Activated naive CD4-positive, alpha-beta T cell treated with anti-CD3 and anti-CD28 coated beads, Interleukin-2, amount 50 U/mL, for 24 hours (primary cell): ENCODE measurements at regions not wholly inside any gene's neighbourhood (a gene's known extent, or its start where the extent isn't known, plus 50 kb on each side); places are given as distances from the start of the nearest gene placed in this dataset.

Source experiments
- H3K27ac Mint-ChIP-seq: one replicate; pipeline ENCODE4 v1.8.0; 2021; ENCODE audit warnings: mild to moderate bottlenecking, mixed read lengths
- H3K27me3 Mint-ChIP-seq: one replicate; pipeline ENCODE4 v1.8.0; 2021; ENCODE audit warnings: mixed read lengths
- H3K36me3 Mint-ChIP-seq: one replicate; pipeline ENCODE4 v1.8.0; 2021; ENCODE audit warnings: mixed read lengths
- H3K4me1 Mint-ChIP-seq: one replicate; pipeline ENCODE4 v1.8.0; 2021; ENCODE audit warnings: mixed read lengths
- H3K4me3 Mint-ChIP-seq: one replicate; pipeline ENCODE4 v1.8.0; 2021; ENCODE audit warnings: mild to moderate bottlenecking, mixed read lengths
- H3K9me3 Mint-ChIP-seq: one replicate; pipeline ENCODE4 v1.8.0; 2021; ENCODE audit warnings: mixed read lengths

GRCh38 chr15:35858707-35859106 is 312.7 kb upstream of the DPH6 start:
- Mint-ChIP-seq H3K4me3 (no peak overlapping the region), H3K27ac (no peak overlapping the region), H3K9me3 (no peaks in the 10 kb centered on the region), H3K36me3 (no peaks in the 10 kb centered on the region), H3K27me3 (peaks cover 1% of the 10 kb centered on the region), H3K4me1 (no peaks in the 10 kb centered on the region)

- Mint-ChIP-seq H3K9me3 (no peaks in the 10 kb centered on the region), H3K4me1 (no peaks in the 10 kb centered on the region), H3K4me3 (no peak overlapping the region), H3K27me3 (peaks cover 4% of the 10 kb centered on the region), H3K27ac (no peak overlapping the region), H3K36me3 (no peaks in the 10 kb centered on the region)
Measured at GRCh38 chr15:35863655-35864054, 317.7 kb upstream of the DPH6 start.

- Mint-ChIP-seq H3K27me3 (peaks cover 8% of the 10 kb centered on the region), H3K4me3 (no peak overlapping the region)
Measured at GRCh38 chr15:35867356-35867755, 321.4 kb upstream of the DPH6 start.

DNA sequence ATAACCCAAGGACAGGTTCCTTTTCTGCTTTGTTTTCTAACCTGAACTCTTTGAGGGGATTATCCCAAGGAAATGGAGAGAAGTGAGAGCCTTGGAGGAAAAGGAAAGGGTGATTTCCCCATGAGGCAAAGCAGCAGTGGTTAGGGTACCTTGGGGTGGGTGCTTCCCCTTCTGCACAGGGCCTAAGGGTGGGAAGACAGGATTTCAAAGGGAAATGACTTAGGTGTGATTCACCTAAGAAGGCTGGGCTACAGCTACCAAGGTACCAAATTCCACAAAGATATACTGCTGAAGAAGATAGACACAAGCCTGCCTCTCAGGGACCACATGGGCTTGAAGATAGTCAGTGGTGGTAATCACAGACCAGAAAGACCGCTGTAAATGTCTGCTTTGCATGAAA is 325.3 kb upstream of the DPH6 start:
- no peaks in the 10 kb centered on the region for H3K36me3 Mint-ChIP-seq

More at GRCh38 chr15:35867356-35867755, 321.4 kb upstream of the DPH6 start:
- H3K36me3 Mint-ChIP-seq, result no peaks in the 10 kb centered on the region
- no peaks in the 10 kb centered on the region for H3K9me3 Mint-ChIP-seq
- H3K27ac Mint-ChIP-seq, result no peak overlapping the region
- H3K4me1 Mint-ChIP-seq, result no peaks in the 10 kb centered on the region

DNA sequence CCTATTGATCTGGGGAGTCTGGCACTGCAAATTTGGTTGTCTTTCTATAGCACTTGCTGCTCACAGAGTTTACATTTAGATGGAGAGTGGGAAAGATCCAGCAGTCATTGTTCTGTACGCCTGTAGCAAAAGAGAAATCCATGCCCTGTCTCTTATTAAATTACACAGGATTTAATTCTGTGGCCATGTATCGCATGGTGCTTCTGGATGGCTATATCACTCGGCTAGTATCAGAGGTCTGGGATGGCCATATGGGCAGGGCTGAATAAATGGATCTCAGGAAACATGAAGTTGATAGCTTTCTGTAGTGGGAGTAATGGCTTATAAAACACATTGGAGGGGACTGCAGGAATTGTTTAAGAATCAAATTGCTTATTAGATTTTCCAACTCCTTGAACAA is 325.8 kb upstream of the DPH6 start:
- no peaks in the 10 kb centered on the region for H3K4me1 Mint-ChIP-seq
- no peaks in the 10 kb centered on the region for H3K36me3 Mint-ChIP-seq
- peaks cover 6% of the 10 kb centered on the region for H3K27me3 Mint-ChIP-seq
- H3K9me3 Mint-ChIP-seq, result no peaks in the 10 kb centered on the region
- no peak overlapping the region for H3K4me3 Mint-ChIP-seq
- no peak overlapping the region for H3K27ac Mint-ChIP-seq

More for the DNA sequence above, 325.3 kb upstream of the DPH6 start:
- Mint-ChIP-seq H3K4me1 (no peaks in the 10 kb centered on the region), H3K27ac (no peak overlapping the region), H3K4me3 (no peak overlapping the region), H3K9me3 (no peaks in the 10 kb centered on the region), H3K27me3 (peaks cover 6% of the 10 kb centered on the region)

DNA sequence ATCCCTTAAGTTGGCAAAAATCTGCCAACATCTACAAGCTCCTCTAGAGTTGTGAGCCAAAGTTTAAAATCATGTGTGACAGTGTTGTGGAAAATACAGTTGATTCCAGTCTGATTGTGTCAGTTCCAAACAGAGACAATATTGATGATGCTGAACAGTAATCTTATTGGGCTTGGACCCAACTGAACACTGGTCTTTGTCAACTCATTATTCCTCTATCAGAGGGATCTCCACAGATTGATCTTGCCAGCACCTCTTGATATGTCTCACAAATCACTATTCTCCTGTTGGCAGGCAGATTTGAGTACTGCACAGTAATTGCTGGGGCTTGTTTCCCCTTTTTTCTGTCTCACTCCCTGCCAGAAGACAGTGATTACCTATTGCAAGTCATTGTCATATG is 326.6 kb upstream of the DPH6 start:
- no peaks in the 10 kb centered on the region for H3K4me1 Mint-ChIP-seq
- H3K9me3 Mint-ChIP-seq, result no peaks in the 10 kb centered on the region
- no peaks in the 10 kb centered on the region for H3K36me3 Mint-ChIP-seq
- H3K27me3 Mint-ChIP-seq, result peaks cover 7% of the 10 kb centered on the region
- no peak overlapping the region for H3K27ac Mint-ChIP-seq
- no peak overlapping the region for H3K4me3 Mint-ChIP-seq

DNA sequence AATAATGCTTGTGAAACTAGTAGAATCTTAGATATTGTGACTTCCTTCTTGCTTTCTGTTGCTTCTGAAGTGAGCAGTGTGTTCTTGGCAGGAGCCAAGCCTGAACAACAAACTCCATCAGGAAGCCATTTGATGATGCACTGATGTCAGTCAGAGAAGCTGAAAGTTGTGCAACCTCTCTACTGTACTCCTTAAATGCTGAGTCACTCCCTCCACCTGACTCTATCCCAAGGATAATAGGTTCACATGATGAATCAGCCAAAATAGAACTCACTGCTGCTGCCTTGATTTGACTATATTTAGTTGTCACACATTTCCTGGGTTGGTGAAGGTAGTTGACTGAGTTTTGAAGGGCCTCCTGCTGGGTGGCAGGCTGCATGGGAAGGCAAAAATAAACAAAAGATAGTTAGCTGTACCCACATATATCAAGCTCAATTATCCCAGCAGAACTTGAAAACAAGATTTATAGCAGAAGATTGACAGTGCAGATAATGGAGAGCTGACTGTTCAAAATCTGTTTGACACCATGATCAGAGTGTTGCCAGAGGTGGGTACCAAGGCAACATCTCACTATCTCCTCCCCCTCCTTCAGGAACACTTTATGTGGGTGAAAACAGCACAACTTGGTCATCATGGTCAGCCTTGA is 328.4 kb upstream of the DPH6 start:
- H3K4me1 Mint-ChIP-seq, result no peaks in the 10 kb centered on the region
- no peaks in the 10 kb centered on the region for H3K9me3 Mint-ChIP-seq
- H3K27me3 Mint-ChIP-seq, result peaks cover 5% of the 10 kb centered on the region
- no peaks in the 10 kb centered on the region for H3K36me3 Mint-ChIP-seq
- H3K4me3 Mint-ChIP-seq, result no peak overlapping the region
- H3K27ac Mint-ChIP-seq, result no peak overlapping the region

- Mint-ChIP-seq H3K27ac (no peak overlapping the region), H3K4me1 (no peaks in the 10 kb centered on the region), H3K27me3 (peaks cover 1% of the 10 kb centered on the region), H3K9me3 (no peaks in the 10 kb centered on the region), H3K4me3 (no peak overlapping the region), H3K36me3 (no peaks in the 10 kb centered on the region)
Measured at GRCh38 chr15:35876762-35877161, 330.8 kb upstream of the DPH6 start.

DNA sequence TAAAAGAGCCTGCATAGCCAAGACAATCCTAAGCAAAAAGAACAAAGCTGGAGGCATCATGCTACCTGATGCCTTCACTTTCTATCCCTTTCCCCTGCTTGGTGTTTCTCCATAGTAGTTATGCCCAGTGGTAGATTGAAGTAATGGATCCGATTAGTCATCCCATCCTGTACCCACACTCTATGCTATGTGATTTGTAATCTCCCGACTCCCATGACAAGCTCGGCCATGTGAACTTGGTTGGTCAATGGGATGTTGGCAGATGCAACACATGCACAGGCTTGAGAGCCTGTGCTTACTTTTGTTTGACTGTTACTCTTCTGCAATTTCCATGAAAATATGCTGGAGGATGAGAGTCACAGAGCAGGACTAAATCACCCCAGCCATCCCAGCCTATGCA is 334.9 kb upstream of the DPH6 start:
- Mint-ChIP-seq H3K4me1 (no peaks in the 10 kb centered on the region), H3K27me3 (peaks cover 1% of the 10 kb centered on the region), H3K4me3 (no peak overlapping the region), H3K36me3 (no peaks in the 10 kb centered on the region), H3K9me3 (no peaks in the 10 kb centered on the region), H3K27ac (no peak overlapping the region)

GRCh38 chr15:35885870-35886269 is 339.9 kb upstream of the DPH6 start:
- Mint-ChIP-seq H3K27me3 (no peaks in the 10 kb centered on the region), H3K36me3 (no peaks in the 10 kb centered on the region), H3K4me1 (no peaks in the 10 kb centered on the region), H3K27ac (no peak overlapping the region), H3K4me3 (no peak overlapping the region), H3K9me3 (no peaks in the 10 kb centered on the region)

DNA sequence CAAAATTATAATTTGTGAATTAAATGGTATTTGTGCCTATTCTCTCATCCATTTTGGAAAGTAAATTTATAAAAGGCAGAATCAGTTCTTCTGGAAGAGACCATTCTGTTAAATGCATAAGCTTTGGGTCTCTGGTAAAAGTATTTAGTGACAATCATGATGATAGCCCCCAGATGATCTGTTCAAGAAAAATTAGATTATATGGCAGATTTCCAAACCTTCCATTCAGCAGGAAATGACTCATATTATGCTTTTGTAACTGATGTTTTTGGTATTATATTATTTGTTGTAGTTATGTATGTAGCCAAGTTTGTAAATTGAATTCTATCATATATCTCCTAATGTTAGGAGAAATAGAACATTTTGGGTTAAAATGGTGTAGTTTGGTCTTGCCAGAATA is 340.8 kb upstream of the DPH6 start:
- H3K27ac Mint-ChIP-seq, result no peak overlapping the region
- H3K4me1 Mint-ChIP-seq, result no peaks in the 10 kb centered on the region
- no peaks in the 10 kb centered on the region for H3K36me3 Mint-ChIP-seq

GRCh38 chr15:35888815-35889214 is 342.9 kb upstream of the DPH6 start:
- Mint-ChIP-seq H3K4me3 (no peak overlapping the region), H3K9me3 (no peaks in the 10 kb centered on the region), H3K27ac (no peak overlapping the region), H3K4me1 (no peaks in the 10 kb centered on the region), H3K36me3 (no peaks in the 10 kb centered on the region), H3K27me3 (no peaks in the 10 kb centered on the region)

More for the DNA sequence above, 340.8 kb upstream of the DPH6 start:
- Mint-ChIP-seq H3K27me3 (no peaks in the 10 kb centered on the region), H3K4me3 (no peak overlapping the region), H3K9me3 (no peaks in the 10 kb centered on the region)

- H3K36me3 Mint-ChIP-seq, result no peaks in the 10 kb centered on the region
- H3K4me3 Mint-ChIP-seq, result no peak overlapping the region
- no peaks in the 10 kb centered on the region for H3K4me1 Mint-ChIP-seq
- no peak overlapping the region for H3K27ac Mint-ChIP-seq
- peaks cover 8% of the 10 kb centered on the region for H3K9me3 Mint-ChIP-seq
- peaks cover 5% of the 10 kb centered on the region for H3K27me3 Mint-ChIP-seq
Measured at GRCh38 chr15:35907511-35907910, 361.5 kb upstream of the DPH6 start.

GRCh38 chr15:35909414-35909813 is 363.4 kb upstream of the DPH6 start:
- H3K27me3 Mint-ChIP-seq, result peaks cover 3% of the 10 kb centered on the region
- H3K27ac Mint-ChIP-seq, result no peak overlapping the region
- H3K9me3 Mint-ChIP-seq, result peaks cover 4% of the 10 kb centered on the region
- H3K4me3 Mint-ChIP-seq, result no peak overlapping the region
- no peaks in the 10 kb centered on the region for H3K4me1 Mint-ChIP-seq
- H3K36me3 Mint-ChIP-seq, result no peaks in the 10 kb centered on the region

GRCh38 chr15:35910227-35910626 is 364.3 kb upstream of the DPH6 start:
- Mint-ChIP-seq H3K36me3 (no peaks in the 10 kb centered on the region), H3K4me3 (no peak overlapping the region), H3K4me1 (no peaks in the 10 kb centered on the region), H3K27me3 (peaks cover 3% of the 10 kb centered on the region), H3K27ac (no peak overlapping the region), H3K9me3 (peaks cover 4% of the 10 kb centered on the region)

DNA sequence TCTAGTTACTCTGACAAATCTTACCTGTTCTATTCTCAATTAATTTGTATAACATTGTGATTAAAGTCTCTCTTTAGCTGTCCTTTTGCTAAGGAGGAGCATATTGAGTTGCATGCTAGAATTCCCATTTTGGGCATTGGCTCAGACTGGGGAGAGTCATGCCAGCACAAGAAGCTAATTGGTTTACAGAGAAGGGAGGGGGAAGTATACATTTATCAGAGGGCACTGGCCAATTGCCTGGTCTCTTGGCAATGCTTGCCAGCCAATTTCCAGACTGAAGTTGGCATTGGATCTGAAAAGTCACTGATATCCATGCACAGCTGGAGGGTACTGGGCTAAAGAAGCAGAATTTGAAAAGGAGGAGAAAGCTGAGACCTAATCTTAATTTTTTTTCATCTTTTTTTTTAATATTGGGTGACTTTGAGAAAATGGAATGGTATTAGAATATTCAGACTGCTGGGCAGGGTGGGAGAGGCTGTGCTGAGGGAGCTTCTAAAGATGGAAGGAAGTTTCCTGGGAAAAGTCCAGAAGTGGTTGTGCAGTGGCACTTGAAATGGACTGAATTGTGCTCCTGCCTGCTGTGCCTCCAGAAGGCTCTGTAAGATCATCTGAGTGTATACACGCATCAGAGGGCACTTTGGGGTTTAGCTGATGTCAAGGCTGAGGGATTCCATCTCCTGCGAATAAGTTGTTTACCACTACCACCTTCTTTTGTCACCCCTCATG is 365.2 kb upstream of the DPH6 start:
- Mint-ChIP-seq H3K9me3 (peaks cover 4% of the 10 kb centered on the region), H3K27me3 (peaks cover 3% of the 10 kb centered on the region)

More for the DNA sequence above, 365.2 kb upstream of the DPH6 start:
- H3K4me1 Mint-ChIP-seq, result no peaks in the 10 kb centered on the region
- no peak overlapping the region for H3K4me3 Mint-ChIP-seq
- H3K27ac Mint-ChIP-seq, result no peak overlapping the region
- no peaks in the 10 kb centered on the region for H3K36me3 Mint-ChIP-seq
